ENCODE measurements at regions not wholly inside any gene's neighbourhood (a gene's known extent, or its start where the extent isn't known, plus 50 kb on each side); places are given as distances from the start of the nearest gene placed in this dataset.

GRCh38 chr2:16197504-16198147, 257.3 kb downstream of the MYCN start:
- TF ChIP-seq POLR2AphosphoS5 (IDR thresholded peaks at IDR 0.05; ENCODE audit: low read depth, low read length) = no peak
- TF ChIP-seq REST (IDR thresholded peaks at IDR 0.05; ENCODE audit: insufficient read depth in 1 of 2, low read depth in 2 of 2, low read length in 2 of 2) = no peak
- TF ChIP-seq TAF1 (IDR thresholded peaks at IDR 0.05; ENCODE audit: borderline replicate concordance, insufficient read depth, low read length) = no peak
- TF ChIP-seq SIN3A (IDR thresholded peaks at IDR 0.05; ENCODE audit: borderline replicate concordance, insufficient read depth, low read length) = no peak
- no peak for TF ChIP-seq FOXP2 (optimal IDR thresholded peaks at IDR 0.05; ENCODE audit: borderline replicate concordance, extremely low read depth, extremely low read length, insufficient read depth)
